Gastroesophageal sphincter (tissue), 4 donors: ENCODE measurements at regions not wholly inside any gene's neighbourhood (a gene's known extent, or its start where the extent isn't known, plus 50 kb on each side); places are given as distances from the start of the nearest gene placed in this dataset.
A peak's percentile ranks its signal among the peaks of the same experiment; 100 is the strongest.

Experiments
- ATAC-seq: fragments of 150-250 bp; one replicate; pipeline ENCODE4 v1.9.1; 2016; ENCODE audit warnings: mild to moderate bottlenecking, moderate library complexity
- H3K27ac ChIP-seq, 4 donors: fragments of 200-600 bp; sonication (generic) in 3 of 4; 1 replicate in 3 of 4; 2 replicates in 1 of 4; pipeline ENCODE4 v1.5.1; 2016 to 2019
- H3K27me3 ChIP-seq: fragments of 200-600 bp; sonication (generic); one replicate; pipeline ENCODE4 v1.5.1; 2019
- H3K36me3 ChIP-seq, 2 donors: fragments of 200-600 bp; sonication (generic); one replicate each; pipeline ENCODE4 v1.5.1; 2019; ENCODE audit warnings: control low read depth in 1 of 2
- H3K4me1 ChIP-seq, 3 donors: fragments of 200-600 bp; sonication (generic); 1 replicate in 2 of 3; 2 replicates in 1 of 3; pipeline ENCODE4 v1.5.1; 2016 to 2019; ENCODE audit warnings: control low read depth in 2 of 3
- H3K4me3 ChIP-seq, 2 donors: fragments of 200-600 bp; sonication (generic); one replicate each; pipeline ENCODE4 v1.5.1; 2019; ENCODE audit warnings: mild to moderate bottlenecking in 1 of 2, moderate library complexity in 1 of 2
- H3K9me3 ChIP-seq, 3 donors: fragments of 200-600 bp; sonication (generic); one replicate each; pipeline ENCODE4 v1.5.1; 2017 to 2019; ENCODE audit warnings: control low read depth in 2 of 3
- EP300 ChIP-seq: sonication (generic); formaldehyde crosslinking; IDR thresholded peaks from one replicate; pipeline ENCODE4 v1.6.1; 2017; ENCODE audit warnings: antibody characterized with exemption, mild to moderate bottlenecking
- POLR2A ChIP-seq, 2 donors: fragments of 450-650 bp; IDR thresholded peaks; one replicate each; pipeline ENCODE4 v1.6.1; 2017; ENCODE audit warnings: antibody characterized with exemption in 2 of 2, mild to moderate bottlenecking in 2 of 2, moderate library complexity in 1 of 2
- POLR2AphosphoS5 ChIP-seq: sonication (generic); formaldehyde crosslinking; IDR thresholded peaks from one replicate; pipeline ENCODE4 v1.6.1; 2017; ENCODE audit warnings: antibody characterized with exemption
- WGBS, 2 donors: methylation state at CpG; one replicate each; pipeline ENCODE4 v1.1.5; 2018; ENCODE audit warnings: low coverage in 1 of 2; 5-methylcytosine and 5-hydroxymethylcytosine counted together
- TF ChIP-seq, protein P1 (sequence below), 4 experiments: fragments of 200-600 bp in 2 of 4; fragments of 450-650 bp in 2 of 4; sonication (generic) in 1 of 4; IDR thresholded peaks; one replicate each; pipeline ENCODE4 v1.5.1; 2017 to 2019; ENCODE audit warnings: antibody characterized with exemption in 4 of 4, mild to moderate bottlenecking in 2 of 4, moderate library complexity in 2 of 4

DNA sequence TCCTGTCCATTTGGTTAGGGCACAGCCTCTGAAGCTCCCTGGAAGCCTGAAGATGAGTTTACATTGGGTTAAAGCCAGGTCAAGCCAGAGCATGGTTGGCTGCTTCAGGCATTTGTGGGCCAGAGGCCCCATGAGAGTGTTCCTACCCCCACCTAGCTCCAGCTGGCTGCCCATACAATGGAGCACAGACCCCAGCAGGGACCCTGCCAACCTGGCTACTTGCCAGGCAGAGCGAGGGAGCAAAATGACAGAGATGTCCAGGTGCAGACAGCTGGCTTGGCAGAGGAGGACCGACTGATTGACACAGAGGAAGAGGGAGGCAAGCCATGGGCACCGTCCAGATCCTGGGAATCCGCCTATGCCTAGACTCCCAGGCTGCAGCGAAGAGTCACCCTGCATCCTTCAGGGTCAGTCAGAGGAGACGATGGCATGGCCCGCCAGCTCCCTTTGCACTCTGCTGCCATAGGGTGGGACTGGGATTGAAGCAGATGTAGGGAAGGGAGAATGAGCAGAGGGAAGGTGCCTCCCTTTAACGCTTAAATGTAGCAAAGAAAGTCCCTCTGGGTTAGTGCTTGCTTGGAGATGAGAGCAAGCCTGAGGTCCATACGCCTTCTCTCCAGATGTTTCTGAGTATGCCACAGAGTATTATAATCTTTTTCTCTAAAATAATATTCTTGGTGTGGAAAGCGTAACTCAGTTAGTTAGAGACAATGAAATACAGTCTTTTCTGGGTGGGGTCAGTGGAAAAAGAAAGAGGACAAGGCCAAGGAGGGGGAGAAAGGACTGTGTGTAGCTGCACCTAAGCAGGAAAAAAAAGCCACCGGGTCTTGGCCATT, 77.6 kb upstream of the FYN start:
- no peak overlapping the region for H3K4me3 ChIP-seq
- TF ChIP-seq POLR2AphosphoS5 = no peak
- TF ChIP-seq, protein P1, sequence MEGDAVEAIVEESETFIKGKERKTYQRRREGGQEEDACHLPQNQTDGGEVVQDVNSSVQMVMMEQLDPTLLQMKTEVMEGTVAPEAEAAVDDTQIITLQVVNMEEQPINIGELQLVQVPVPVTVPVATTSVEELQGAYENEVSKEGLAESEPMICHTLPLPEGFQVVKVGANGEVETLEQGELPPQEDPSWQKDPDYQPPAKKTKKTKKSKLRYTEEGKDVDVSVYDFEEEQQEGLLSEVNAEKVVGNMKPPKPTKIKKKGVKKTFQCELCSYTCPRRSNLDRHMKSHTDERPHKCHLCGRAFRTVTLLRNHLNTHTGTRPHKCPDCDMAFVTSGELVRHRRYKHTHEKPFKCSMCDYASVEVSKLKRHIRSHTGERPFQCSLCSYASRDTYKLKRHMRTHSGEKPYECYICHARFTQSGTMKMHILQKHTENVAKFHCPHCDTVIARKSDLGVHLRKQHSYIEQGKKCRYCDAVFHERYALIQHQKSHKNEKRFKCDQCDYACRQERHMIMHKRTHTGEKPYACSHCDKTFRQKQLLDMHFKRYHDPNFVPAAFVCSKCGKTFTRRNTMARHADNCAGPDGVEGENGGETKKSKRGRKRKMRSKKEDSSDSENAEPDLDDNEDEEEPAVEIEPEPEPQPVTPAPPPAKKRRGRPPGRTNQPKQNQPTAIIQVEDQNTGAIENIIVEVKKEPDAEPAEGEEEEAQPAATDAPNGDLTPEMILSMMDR (IDR thresholded peaks at IDR 0.05) = no peak
- no peak for TF ChIP-seq POLR2A (IDR thresholded peaks at IDR 0.05)
- no peak for TF ChIP-seq EP300
- no peaks in the 10 kb centered on the region for H3K27me3 ChIP-seq
- no peak overlapping the region for H3K27ac ChIP-seq
- no peaks in the 10 kb centered on the region for H3K9me3 ChIP-seq
- H3K4me1 ChIP-seq = peaks cover 0 to 5% (median 0%) of the 10 kb centered on the region in 3 donors
- 78 to 98% methylated on average over 4 of the region's 11 CpGs for WGBS, 2 donors
- H3K36me3 ChIP-seq = no peaks in the 10 kb centered on the region
- no peak for ATAC-seq

DNA sequence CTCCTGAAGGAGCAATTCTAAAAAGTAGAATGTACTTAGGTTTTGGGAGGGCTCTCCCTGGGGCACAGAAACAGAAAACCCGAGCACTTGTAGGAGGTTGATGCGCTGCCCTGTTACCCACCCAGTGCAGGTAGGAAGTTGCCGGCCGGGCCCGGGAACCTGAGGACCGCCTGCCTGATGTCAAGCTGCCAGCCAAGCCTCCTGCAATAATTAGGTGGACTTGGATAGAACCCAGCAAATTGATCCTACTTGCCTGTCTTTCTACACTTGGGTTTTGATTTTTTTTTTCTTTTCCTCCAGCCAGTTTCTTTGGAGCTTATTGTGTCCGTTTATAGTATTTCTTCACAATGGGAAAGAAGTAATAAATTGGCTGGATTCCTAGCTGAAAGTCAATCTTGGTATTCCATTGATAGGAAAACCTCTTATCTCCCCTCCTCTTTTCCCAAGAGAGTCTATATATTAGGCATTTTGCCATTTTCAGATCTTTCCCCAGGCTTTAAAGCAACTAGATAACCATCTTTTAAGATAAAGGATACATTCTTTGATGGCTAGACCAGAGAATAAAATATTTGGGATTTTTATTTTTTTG, 78.3 kb upstream of the FYN start:
- H3K4me3 ChIP-seq = no peak overlapping the region
- no peaks in the 10 kb centered on the region for H3K27me3 ChIP-seq
- WGBS, 2 donors = 73 to 86% methylated on average over 2 to 7 of the region's 7 CpGs
- H3K27ac ChIP-seq = no peak overlapping the region
- peaks cover 0 to 5% (median 0%) of the 10 kb centered on the region in 3 donors for H3K4me1 ChIP-seq
- TF ChIP-seq POLR2A (IDR thresholded peaks at IDR 0.05) (no peak), POLR2AphosphoS5 (no peak), EP300 (no peak)
- TF ChIP-seq, protein P1 (IDR thresholded peaks at IDR 0.05) = no peak
- no peak for ATAC-seq
- no peaks in the 10 kb centered on the region for H3K9me3 ChIP-seq
- H3K36me3 ChIP-seq = no peaks in the 10 kb centered on the region

DNA sequence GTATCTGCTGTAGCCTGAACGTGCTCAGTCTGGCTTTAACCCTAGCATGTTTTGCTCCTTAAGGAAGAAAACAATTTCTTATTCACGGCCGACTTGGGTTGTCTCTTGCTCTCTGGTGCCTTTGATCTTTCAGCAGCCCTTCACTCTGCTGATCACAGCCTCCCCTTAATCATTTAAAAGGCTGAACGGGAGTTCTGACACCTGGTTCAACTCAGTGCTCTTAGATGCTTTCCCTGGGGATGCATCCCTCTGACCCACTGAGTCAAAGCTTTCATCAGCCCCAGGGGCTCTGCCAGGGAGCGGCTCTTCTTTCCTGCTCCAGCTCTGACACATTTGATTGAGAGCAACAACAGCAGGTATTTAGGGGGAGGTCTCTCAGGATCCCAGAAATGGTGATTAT, 79.0 kb upstream of the FYN start:
- 52 to 55% methylated on average over 5 of the region's 5 CpGs for WGBS, 2 donors
- H3K27me3 ChIP-seq = no peaks in the 10 kb centered on the region
- H3K36me3 ChIP-seq = no peaks in the 10 kb centered on the region
- H3K9me3 ChIP-seq = no peaks in the 10 kb centered on the region
- H3K4me1 ChIP-seq = peaks cover 0 to 5% (median 0%) of the 10 kb centered on the region in 3 donors
- no peak overlapping the region for H3K4me3 ChIP-seq
- TF ChIP-seq POLR2AphosphoS5 (no peak), POLR2A (IDR thresholded peaks at IDR 0.05) (no peak), EP300 (no peak)
- TF ChIP-seq, protein P1 (IDR thresholded peaks at IDR 0.05) = no peak
- ATAC-seq = no peak
- H3K27ac ChIP-seq = no peak overlapping the region

DNA sequence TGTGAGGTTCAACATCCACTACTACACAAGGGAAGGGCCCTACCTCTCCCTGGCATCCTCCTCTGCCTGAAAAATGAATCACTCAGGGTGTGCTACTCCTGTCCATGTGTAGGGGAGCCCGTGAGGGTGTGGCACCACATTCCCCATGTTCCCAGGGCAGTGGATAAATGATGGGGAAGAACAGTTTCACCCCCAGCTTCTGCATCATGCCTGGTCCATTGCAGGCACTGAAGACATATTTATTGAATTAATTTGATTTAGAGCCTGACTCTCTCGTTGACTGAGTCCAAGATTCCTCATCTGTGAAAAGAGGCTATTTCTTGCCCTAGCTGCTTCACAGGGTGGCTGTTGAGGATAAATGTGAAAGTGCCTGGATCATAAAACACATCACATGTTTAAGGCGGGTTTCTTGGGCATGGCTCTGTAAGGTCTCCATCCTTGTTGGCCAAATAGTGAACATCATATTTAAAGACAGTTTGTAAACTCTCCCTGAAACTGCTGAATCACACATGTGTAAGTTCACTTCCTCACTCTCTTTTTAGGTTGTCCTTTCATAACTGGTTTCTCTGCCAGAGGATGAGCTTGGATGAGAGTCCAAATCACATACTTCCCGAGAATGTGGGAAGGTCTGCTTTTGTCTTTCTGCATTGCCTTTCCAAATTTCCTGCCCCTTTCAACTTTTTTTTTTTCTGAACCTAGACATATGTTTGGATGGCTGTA, 79.7 kb upstream of the FYN start:
- no peaks in the 10 kb centered on the region for H3K9me3 ChIP-seq
- ATAC-seq = peak; percentile 62
- no peak overlapping the region for H3K27ac ChIP-seq
- H3K4me1 ChIP-seq = peaks cover 0 to 5% (median 0%) of the 10 kb centered on the region in 3 donors
- no peak overlapping the region for H3K4me3 ChIP-seq
- WGBS, 2 donors = 33 to 63% methylated on average over 2 to 4 of the region's 4 CpGs
- H3K36me3 ChIP-seq = no peaks in the 10 kb centered on the region
- no peak for TF ChIP-seq EP300
- TF ChIP-seq, protein P1 (IDR thresholded peaks at IDR 0.05) = no peak
- no peak for TF ChIP-seq POLR2A (IDR thresholded peaks at IDR 0.05)
- TF ChIP-seq POLR2AphosphoS5 = no peak
- no peaks in the 10 kb centered on the region for H3K27me3 ChIP-seq
